Glutamatergic neuron (in vitro differentiated cells): ENCODE measurements at regions not wholly inside any gene's neighbourhood (a gene's known extent, or its start where the extent isn't known, plus 50 kb on each side); places are given as distances from the start of the nearest gene placed in this dataset.

Source experiments
- DNase-seq: peaks from one replicate; pipeline ENCODE4 v3.0.0; 2022
- H3K27ac Mint-ChIP-seq: one replicate; pipeline ENCODE4 v1.8.0; 2020; ENCODE audit warnings: mild to moderate bottlenecking, mixed read lengths, inconsistent platforms; ENCODE audit not compliant: unreplicated experiment
- H3K27me3 Mint-ChIP-seq: one replicate; pipeline ENCODE4 v1.8.0; 2020; ENCODE audit warnings: mild to moderate bottlenecking, moderate library complexity, mixed read lengths, inconsistent platforms; ENCODE audit not compliant: unreplicated experiment
- H3K36me3 Mint-ChIP-seq: one replicate; pipeline ENCODE4 v1.8.0; 2020; ENCODE audit warnings: mild to moderate bottlenecking, mixed read lengths, inconsistent platforms; ENCODE audit not compliant: unreplicated experiment
- H3K4me1 Mint-ChIP-seq: one replicate; pipeline ENCODE4 v1.8.0; 2020; ENCODE audit warnings: mild to moderate bottlenecking, low read depth, mixed read lengths, inconsistent platforms; ENCODE audit not compliant: unreplicated experiment
- H3K4me3 Mint-ChIP-seq: one replicate; pipeline ENCODE4 v1.8.0; 2020; ENCODE audit warnings: mild to moderate bottlenecking, mixed read lengths, inconsistent platforms; ENCODE audit not compliant: unreplicated experiment
- H3K9me3 Mint-ChIP-seq: one replicate; pipeline ENCODE4 v1.8.0; 2020; ENCODE audit warnings: mild to moderate bottlenecking, moderate library complexity, mixed read lengths, inconsistent platforms; ENCODE audit not compliant: unreplicated experiment
- CTCF ChIP-seq: fragments of 200-600 bp; sonication (generic); IDR thresholded peaks from one replicate; pipeline ENCODE4 v1.5.0; 2021; ENCODE audit not compliant: partially characterized antibody, unreplicated experiment

GRCh38 chr12:38477340-38478090, 160.9 kb downstream of the ALG10B start:
- TF ChIP-seq CTCF: no peak
- Mint-ChIP-seq H3K27me3 (no peaks in the 10 kb centered on the region), H3K4me3 (no peak overlapping the region), H3K36me3 (no peaks in the 10 kb centered on the region), H3K27ac (no peak overlapping the region), H3K4me1 (no peaks in the 10 kb centered on the region), H3K9me3 (peaks cover 2% of the 10 kb centered on the region)
- DNase-seq: no peak

GRCh38 chr12:38480594-38480993, 164.0 kb downstream of the ALG10B start:
- H3K4me1 Mint-ChIP-seq: no peaks in the 10 kb centered on the region
- no peak overlapping the region for H3K27ac Mint-ChIP-seq
- no peaks in the 10 kb centered on the region for H3K9me3 Mint-ChIP-seq
- no peak for TF ChIP-seq CTCF
- DNase-seq: no peak
- H3K27me3 Mint-ChIP-seq: no peaks in the 10 kb centered on the region
- no peaks in the 10 kb centered on the region for H3K36me3 Mint-ChIP-seq
- H3K4me3 Mint-ChIP-seq: no peak overlapping the region

- no peak for DNase-seq
- Mint-ChIP-seq H3K27ac (no peak overlapping the region), H3K4me1 (no peaks in the 10 kb centered on the region), H3K36me3 (no peaks in the 10 kb centered on the region), H3K27me3 (no peaks in the 10 kb centered on the region), H3K4me3 (no peak overlapping the region), H3K9me3 (no peaks in the 10 kb centered on the region)
- no peak for TF ChIP-seq CTCF
Measured at GRCh38 chr12:38484821-38485449, 168.4 kb downstream of the ALG10B start.

- no peak overlapping the region for H3K4me3 Mint-ChIP-seq
- no peaks in the 10 kb centered on the region for H3K36me3 Mint-ChIP-seq
- no peaks in the 10 kb centered on the region for H3K9me3 Mint-ChIP-seq
- no peaks in the 10 kb centered on the region for H3K4me1 Mint-ChIP-seq
- DNase-seq: no peak
- H3K27me3 Mint-ChIP-seq: peaks cover 2% of the 10 kb centered on the region
- no peak for TF ChIP-seq CTCF
- no peak overlapping the region for H3K27ac Mint-ChIP-seq
Measured at GRCh38 chr12:38488866-38489265, 172.3 kb downstream of the ALG10B start.

GRCh38 chr12:38490073-38490472, 173.5 kb downstream of the ALG10B start:
- no peak for DNase-seq
- no peaks in the 10 kb centered on the region for H3K9me3 Mint-ChIP-seq
- peaks cover 2% of the 10 kb centered on the region for H3K27me3 Mint-ChIP-seq
- H3K4me1 Mint-ChIP-seq: no peaks in the 10 kb centered on the region
- TF ChIP-seq CTCF: no peak
- H3K36me3 Mint-ChIP-seq: no peaks in the 10 kb centered on the region
- H3K4me3 Mint-ChIP-seq: no peak overlapping the region
- no peak overlapping the region for H3K27ac Mint-ChIP-seq
